ENCODE measurements at regions not wholly inside any gene's neighbourhood (a gene's known extent, or its start where the extent isn't known, plus 50 kb on each side); places are given as distances from the start of the nearest gene placed in this dataset.

GRCh38 chr2:128984081-128984480 is 665.4 kb upstream of the HS6ST1 start:
- intact Hi-C loops (cut with DNase I): no loop called here
- Histone ChIP-seq H3K27ac (no peak overlapping the region), H3K4me3 (no peak overlapping the region), H3K9me3 (no peaks in the 10 kb centered on the region), H3K36me3 (no peaks in the 10 kb centered on the region), H3K4me1 (replicated peaks) (no peaks in the 10 kb centered on the region), H3K27me3 (replicated peaks; ENCODE audit: insufficient read depth) (no peaks in the 10 kb centered on the region)
- WGBS: 73% methylated on average over 2 of the region's 2 CpGs
- DNase-seq (ENCODE audit: low spot score): no peak
- TF ChIP-seq CTCF (IDR thresholded peaks at IDR 0.05) (no peak), POLR2A (IDR thresholded peaks at IDR 0.05) (no peak), POLR2AphosphoS5 (IDR thresholded peaks at IDR 0.05) (no peak)

GRCh38 chr2:128984855-128985254 is 666.2 kb upstream of the HS6ST1 start:
- H3K9me3 ChIP-seq: no peaks in the 10 kb centered on the region
- intact Hi-C loops (cut with DNase I): no loop called here
- no peaks in the 10 kb centered on the region for H3K4me1 ChIP-seq (replicated peaks)
- DNase-seq (ENCODE audit: low spot score): no peak
- TF ChIP-seq CTCF (IDR thresholded peaks at IDR 0.05) (no peak), POLR2A (IDR thresholded peaks at IDR 0.05) (no peak), POLR2AphosphoS5 (IDR thresholded peaks at IDR 0.05) (no peak)
- H3K27ac ChIP-seq: no peak overlapping the region
- H3K36me3 ChIP-seq: no peaks in the 10 kb centered on the region
- WGBS: 57% methylated on average over 8 of the region's 8 CpGs
- no peaks in the 10 kb centered on the region for H3K27me3 ChIP-seq (replicated peaks; ENCODE audit: insufficient read depth)
- H3K4me3 ChIP-seq: no peak overlapping the region

DNA sequence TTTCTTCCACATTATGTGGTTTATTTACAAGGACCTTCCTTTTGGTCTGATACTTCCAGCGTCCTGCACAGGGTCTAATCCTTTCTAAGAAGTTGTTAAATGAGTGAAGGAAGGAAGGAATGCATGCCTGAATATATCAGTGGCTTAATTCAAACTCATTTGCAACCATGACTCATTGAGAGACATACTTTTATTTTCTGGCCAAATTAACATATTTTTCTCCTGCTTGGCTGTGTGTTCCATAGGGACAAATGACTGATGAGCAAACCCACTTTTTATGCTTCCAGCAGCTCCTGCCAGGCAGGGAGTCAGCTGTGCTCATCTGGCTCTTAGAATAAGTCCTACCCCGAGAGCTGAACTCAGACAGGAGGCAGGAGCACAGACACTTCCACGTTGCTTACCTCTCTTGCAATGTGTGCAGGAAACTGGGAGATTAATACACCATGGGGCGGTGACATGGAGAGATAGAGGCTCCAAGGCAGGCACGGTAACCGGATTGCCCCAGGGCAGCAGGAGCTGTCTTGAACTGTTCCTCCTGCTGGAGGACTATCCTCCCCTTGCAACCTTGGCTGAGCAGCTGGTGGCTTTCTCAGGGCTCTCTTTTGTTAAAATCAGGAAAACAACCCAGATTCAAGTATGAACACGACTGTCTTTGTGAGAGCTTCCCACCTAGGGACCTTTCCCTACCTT is 667.5 kb upstream of the HS6ST1 start:
- DNase-seq (ENCODE audit: low spot score): peak; percentile 30
- Histone ChIP-seq H3K9me3 (no peaks in the 10 kb centered on the region), H3K27me3 (replicated peaks; ENCODE audit: insufficient read depth) (no peaks in the 10 kb centered on the region), H3K4me3 (no peak overlapping the region), H3K4me1 (replicated peaks) (no peaks in the 10 kb centered on the region), H3K27ac (peak overlapping the region in 1 of 2 donors; percentile 31), H3K36me3 (no peaks in the 10 kb centered on the region)
- 17% methylated on average over 7 of the region's 7 CpGs for WGBS
- TF ChIP-seq POLR2A (IDR thresholded peaks at IDR 0.05) (no peak), POLR2AphosphoS5 (IDR thresholded peaks at IDR 0.05) (no peak), CTCF (IDR thresholded peaks at IDR 0.05) (no peak)
- intact Hi-C loops (cut with DNase I): no loop called here

- 43% methylated on average over 9 of the region's 9 CpGs for WGBS
- Histone ChIP-seq H3K4me1 (replicated peaks) (no peaks in the 10 kb centered on the region), H3K27me3 (replicated peaks; ENCODE audit: insufficient read depth) (no peaks in the 10 kb centered on the region), H3K36me3 (no peaks in the 10 kb centered on the region), H3K4me3 (no peak overlapping the region), H3K27ac (peak overlapping the region in 1 of 2 donors; percentile 31), H3K9me3 (no peaks in the 10 kb centered on the region)
- DNase-seq (ENCODE audit: low spot score): peak; percentile 32
- TF ChIP-seq CTCF (IDR thresholded peaks at IDR 0.05): peak in 1 of 4 experiments; percentile 19
- TF ChIP-seq POLR2A (IDR thresholded peaks at IDR 0.05): no peak
- TF ChIP-seq POLR2AphosphoS5 (IDR thresholded peaks at IDR 0.05): peak; percentile 12
- intact Hi-C loops (cut with DNase I): no loop called here
Observed at GRCh38 chr2:128986867-128987268, 668.2 kb upstream of the HS6ST1 start.

GRCh38 chr2:128988326-128988725 is 669.7 kb upstream of the HS6ST1 start:
- WGBS: 33% methylated on average over 3 of the region's 3 CpGs

More at GRCh38 chr2:128988326-128988725, 669.7 kb upstream of the HS6ST1 start:
- H3K27me3 ChIP-seq (replicated peaks; ENCODE audit: insufficient read depth): no peaks in the 10 kb centered on the region
- no peaks in the 10 kb centered on the region for H3K36me3 ChIP-seq
- intact Hi-C loops (cut with DNase I): no loop called here
- DNase-seq (ENCODE audit: low spot score): peak; percentile 60
- H3K4me1 ChIP-seq (replicated peaks): no peaks in the 10 kb centered on the region
- no peaks in the 10 kb centered on the region for H3K9me3 ChIP-seq
- TF ChIP-seq POLR2A (IDR thresholded peaks at IDR 0.05) (no peak), POLR2AphosphoS5 (IDR thresholded peaks at IDR 0.05) (peak; percentile 42)
- no peak overlapping the region for H3K4me3 ChIP-seq
- H3K27ac ChIP-seq: no peak overlapping the region

All from prostate gland (tissue), 2 donors.